ENCODE measurements at regions not wholly inside any gene's neighbourhood (a gene's known extent, or its start where the extent isn't known, plus 50 kb on each side); places are given as distances from the start of the nearest gene placed in this dataset.

DNA sequence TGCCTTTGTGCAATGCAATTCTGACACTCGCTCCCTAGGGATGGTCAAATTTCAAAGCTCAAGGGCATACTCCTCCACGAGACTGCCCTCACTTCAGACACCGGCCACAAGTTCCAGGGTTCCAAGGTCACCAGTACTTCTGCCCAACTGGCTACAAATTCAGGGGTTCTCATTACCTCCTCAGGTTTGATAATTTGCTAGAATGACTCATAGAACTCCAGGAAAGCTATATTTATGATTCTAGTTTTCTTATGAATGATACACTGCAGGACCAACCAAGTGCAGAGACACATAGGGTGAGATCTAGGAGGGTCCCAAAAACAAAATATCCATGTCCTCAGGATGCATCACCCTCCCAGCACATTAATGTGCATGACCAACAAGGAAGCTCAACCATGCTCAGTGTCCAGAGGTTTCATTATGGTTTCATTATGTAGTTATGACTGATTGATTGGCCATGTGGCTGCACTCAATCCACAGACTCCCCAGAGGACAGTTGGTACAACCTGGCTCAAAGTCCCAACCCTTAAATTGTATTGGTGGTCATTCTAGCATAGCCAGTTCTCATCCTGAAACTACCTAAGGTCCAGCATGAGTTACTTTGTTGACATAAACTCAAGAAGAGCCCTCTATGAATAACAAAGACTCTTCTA, 170.4 kb upstream of the LRRN1 start (continued):
- TF ChIP-seq MAZ (CRISPR knock-in tag; conservative IDR thresholded peaks at IDR 0.05 in 1 of 2, IDR thresholded peaks at IDR 0.05 in 1 of 2) (no peak), LCOR (CRISPR knock-in tag; IDR thresholded peaks at IDR 0.05) (no peak), MYBL2 (IDR thresholded peaks at IDR 0.05; ENCODE audit: low read depth) (no peak), MYBL2 (CRISPR knock-in tag; IDR thresholded peaks at IDR 0.05; ENCODE audit: borderline replicate concordance) (no peak), ZNF77 (CRISPR knock-in tag; IDR thresholded peaks at IDR 0.05) (no peak)
- TF ChIP-seq, protein P1, sequence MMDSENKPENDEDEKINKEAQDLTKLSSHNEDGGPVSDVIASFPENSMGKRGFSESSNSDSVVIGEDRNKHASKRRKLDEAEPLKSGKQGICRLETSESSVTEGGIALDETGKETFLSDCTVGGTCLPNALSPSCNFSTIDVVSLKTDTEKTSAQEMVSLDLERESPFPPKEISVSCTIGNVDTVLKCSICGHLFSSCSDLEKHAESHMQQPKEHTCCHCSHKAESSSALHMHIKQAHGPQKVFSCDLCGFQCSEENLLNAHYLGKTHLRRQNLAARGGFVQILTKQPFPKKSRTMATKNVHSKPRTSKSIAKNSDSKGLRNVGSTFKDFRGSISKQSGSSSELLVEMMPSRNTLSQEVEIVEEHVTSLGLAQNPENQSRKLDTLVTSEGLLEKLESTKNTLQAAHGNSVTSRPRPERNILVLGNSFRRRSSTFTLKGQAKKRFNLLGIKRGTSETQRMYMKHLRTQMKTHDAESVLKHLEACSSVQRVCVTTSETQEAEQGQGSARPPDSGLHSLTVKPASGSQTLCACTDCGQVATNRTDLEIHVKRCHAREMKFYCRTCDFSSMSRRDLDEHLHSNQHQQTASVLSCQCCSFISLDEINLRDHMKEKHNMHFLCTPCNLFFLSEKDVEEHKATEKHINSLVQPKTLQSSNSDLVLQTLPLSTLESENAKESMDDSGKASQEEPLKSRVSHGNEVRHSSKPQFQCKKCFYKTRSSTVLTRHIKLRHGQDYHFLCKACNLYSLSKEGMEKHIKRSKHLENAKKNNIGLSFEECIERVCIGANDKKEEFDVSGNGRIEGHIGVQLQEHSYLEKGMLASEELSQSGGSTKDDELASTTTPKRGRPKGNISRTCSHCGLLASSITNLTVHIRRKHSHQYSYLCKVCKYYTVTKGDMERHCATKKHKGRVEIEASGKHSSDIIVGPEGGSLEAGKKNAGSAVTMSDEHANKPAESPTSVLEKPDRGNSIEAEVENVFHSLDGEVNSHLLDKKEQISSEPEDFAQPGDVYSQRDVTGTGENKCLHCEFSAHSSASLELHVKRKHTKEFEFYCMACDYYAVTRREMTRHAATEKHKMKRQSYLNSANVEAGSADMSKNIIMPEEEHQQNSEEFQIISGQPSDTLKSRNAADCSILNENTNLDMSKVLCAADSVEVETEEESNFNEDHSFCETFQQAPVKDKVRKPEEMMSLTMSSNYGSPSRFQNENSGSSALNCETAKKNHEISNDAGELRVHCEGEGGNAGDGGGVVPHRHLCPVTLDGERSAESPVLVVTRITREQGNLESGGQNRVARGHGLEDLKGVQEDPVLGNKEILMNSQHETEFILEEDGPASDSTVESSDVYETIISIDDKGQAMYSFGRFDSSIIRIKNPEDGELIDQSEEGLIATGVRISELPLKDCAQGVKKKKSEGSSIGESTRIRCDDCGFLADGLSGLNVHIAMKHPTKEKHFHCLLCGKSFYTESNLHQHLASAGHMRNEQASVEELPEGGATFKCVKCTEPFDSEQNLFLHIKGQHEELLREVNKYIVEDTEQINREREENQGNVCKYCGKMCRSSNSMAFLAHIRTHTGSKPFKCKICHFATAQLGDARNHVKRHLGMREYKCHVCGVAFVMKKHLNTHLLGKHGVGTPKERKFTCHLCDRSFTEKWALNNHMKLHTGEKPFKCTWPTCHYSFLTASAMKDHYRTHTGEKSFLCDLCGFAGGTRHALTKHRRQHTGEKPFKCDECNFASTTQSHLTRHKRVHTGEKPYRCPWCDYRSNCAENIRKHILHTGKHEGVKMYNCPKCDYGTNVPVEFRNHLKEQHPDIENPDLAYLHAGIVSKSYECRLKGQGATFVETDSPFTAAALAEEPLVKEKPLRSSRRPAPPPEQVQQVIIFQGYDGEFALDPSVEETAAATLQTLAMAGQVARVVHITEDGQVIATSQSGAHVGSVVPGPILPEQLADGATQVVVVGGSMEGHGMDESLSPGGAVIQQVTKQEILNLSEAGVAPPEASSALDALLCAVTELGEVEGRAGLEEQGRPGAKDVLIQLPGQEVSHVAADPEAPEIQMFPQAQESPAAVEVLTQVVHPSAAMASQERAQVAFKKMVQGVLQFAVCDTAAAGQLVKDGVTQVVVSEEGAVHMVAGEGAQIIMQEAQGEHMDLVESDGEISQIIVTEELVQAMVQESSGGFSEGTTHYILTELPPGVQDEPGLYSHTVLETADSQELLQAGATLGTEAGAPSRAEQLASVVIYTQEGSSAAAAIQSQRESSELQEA (IDR thresholded peaks at IDR 0.05; ENCODE audit: low read depth), result no peak
- TF ChIP-seq, protein P2, sequence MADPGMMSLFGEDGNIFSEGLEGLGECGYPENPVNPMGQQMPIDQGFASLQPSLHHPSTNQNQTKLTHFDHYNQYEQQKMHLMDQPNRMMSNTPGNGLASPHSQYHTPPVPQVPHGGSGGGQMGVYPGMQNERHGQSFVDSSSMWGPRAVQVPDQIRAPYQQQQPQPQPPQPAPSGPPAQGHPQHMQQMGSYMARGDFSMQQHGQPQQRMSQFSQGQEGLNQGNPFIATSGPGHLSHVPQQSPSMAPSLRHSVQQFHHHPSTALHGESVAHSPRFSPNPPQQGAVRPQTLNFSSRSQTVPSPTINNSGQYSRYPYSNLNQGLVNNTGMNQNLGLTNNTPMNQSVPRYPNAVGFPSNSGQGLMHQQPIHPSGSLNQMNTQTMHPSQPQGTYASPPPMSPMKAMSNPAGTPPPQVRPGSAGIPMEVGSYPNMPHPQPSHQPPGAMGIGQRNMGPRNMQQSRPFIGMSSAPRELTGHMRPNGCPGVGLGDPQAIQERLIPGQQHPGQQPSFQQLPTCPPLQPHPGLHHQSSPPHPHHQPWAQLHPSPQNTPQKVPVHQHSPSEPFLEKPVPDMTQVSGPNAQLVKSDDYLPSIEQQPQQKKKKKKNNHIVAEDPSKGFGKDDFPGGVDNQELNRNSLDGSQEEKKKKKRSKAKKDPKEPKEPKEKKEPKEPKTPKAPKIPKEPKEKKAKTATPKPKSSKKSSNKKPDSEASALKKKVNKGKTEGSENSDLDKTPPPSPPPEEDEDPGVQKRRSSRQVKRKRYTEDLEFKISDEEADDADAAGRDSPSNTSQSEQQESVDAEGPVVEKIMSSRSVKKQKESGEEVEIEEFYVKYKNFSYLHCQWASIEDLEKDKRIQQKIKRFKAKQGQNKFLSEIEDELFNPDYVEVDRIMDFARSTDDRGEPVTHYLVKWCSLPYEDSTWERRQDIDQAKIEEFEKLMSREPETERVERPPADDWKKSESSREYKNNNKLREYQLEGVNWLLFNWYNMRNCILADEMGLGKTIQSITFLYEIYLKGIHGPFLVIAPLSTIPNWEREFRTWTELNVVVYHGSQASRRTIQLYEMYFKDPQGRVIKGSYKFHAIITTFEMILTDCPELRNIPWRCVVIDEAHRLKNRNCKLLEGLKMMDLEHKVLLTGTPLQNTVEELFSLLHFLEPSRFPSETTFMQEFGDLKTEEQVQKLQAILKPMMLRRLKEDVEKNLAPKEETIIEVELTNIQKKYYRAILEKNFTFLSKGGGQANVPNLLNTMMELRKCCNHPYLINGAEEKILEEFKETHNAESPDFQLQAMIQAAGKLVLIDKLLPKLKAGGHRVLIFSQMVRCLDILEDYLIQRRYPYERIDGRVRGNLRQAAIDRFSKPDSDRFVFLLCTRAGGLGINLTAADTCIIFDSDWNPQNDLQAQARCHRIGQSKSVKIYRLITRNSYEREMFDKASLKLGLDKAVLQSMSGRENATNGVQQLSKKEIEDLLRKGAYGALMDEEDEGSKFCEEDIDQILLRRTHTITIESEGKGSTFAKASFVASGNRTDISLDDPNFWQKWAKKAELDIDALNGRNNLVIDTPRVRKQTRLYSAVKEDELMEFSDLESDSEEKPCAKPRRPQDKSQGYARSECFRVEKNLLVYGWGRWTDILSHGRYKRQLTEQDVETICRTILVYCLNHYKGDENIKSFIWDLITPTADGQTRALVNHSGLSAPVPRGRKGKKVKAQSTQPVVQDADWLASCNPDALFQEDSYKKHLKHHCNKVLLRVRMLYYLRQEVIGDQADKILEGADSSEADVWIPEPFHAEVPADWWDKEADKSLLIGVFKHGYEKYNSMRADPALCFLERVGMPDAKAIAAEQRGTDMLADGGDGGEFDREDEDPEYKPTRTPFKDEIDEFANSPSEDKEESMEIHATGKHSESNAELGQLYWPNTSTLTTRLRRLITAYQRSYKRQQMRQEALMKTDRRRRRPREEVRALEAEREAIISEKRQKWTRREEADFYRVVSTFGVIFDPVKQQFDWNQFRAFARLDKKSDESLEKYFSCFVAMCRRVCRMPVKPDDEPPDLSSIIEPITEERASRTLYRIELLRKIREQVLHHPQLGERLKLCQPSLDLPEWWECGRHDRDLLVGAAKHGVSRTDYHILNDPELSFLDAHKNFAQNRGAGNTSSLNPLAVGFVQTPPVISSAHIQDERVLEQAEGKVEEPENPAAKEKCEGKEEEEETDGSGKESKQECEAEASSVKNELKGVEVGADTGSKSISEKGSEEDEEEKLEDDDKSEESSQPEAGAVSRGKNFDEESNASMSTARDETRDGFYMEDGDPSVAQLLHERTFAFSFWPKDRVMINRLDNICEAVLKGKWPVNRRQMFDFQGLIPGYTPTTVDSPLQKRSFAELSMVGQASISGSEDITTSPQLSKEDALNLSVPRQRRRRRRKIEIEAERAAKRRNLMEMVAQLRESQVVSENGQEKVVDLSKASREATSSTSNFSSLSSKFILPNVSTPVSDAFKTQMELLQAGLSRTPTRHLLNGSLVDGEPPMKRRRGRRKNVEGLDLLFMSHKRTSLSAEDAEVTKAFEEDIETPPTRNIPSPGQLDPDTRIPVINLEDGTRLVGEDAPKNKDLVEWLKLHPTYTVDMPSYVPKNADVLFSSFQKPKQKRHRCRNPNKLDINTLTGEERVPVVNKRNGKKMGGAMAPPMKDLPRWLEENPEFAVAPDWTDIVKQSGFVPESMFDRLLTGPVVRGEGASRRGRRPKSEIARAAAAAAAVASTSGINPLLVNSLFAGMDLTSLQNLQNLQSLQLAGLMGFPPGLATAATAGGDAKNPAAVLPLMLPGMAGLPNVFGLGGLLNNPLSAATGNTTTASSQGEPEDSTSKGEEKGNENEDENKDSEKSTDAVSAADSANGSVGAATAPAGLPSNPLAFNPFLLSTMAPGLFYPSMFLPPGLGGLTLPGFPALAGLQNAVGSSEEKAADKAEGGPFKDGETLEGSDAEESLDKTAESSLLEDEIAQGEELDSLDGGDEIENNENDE (IDR thresholded peaks at IDR 0.05; ENCODE audit: low read depth, low read length), result no peak

All from K562 (cell line).